ENCODE measurements at regions not wholly inside any gene's neighbourhood (a gene's known extent, or its start where the extent isn't known, plus 50 kb on each side); places are given as distances from the start of the nearest gene placed in this dataset.
A peak's percentile ranks its signal among the peaks of the same experiment; 100 is the strongest.

DNA sequence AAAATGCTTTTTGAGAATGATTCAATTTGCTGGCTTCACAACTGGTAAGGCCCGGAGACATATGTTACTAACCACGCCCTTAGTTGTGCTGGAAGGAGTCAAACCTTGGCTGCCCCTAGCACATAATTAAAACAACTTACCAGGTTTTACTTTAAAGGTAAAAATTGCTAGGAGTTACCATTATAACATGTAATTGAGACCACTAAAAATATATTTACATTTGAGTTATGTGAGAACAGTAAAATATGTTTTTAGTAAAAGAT is 435.6 kb upstream of the CDH9 start:
- no peak overlapping the region for H2BK5ac ChIP-seq (ENCODE audit: insufficient read length, low read length)
- TF ChIP-seq, protein P1, sequence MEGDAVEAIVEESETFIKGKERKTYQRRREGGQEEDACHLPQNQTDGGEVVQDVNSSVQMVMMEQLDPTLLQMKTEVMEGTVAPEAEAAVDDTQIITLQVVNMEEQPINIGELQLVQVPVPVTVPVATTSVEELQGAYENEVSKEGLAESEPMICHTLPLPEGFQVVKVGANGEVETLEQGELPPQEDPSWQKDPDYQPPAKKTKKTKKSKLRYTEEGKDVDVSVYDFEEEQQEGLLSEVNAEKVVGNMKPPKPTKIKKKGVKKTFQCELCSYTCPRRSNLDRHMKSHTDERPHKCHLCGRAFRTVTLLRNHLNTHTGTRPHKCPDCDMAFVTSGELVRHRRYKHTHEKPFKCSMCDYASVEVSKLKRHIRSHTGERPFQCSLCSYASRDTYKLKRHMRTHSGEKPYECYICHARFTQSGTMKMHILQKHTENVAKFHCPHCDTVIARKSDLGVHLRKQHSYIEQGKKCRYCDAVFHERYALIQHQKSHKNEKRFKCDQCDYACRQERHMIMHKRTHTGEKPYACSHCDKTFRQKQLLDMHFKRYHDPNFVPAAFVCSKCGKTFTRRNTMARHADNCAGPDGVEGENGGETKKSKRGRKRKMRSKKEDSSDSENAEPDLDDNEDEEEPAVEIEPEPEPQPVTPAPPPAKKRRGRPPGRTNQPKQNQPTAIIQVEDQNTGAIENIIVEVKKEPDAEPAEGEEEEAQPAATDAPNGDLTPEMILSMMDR (conservative IDR thresholded peaks at IDR 0.05) = no peak
- no peak overlapping the region for H2BK15ac ChIP-seq (ENCODE audit: low read depth, low read length)
- Mint-ChIP-seq H3K27me3 (ENCODE audit: low read depth) (no peaks in the 10 kb centered on the region; the same call in 1 of the 2 replicates), H3K27ac (no peak overlapping the region), H3K4me3 (peak overlapping the region in 1 of 2 experiments; percentile 96; a peak in 2 of 5 replicates), H3K9me3 (peaks cover 36 to 43% of the 10 kb centered on the region in 2 experiments), H3K36me3 (ENCODE audit: insufficient read depth in 1 of 3, low read depth in 3 of 3) (peaks cover 29 to 61% (median 49%) of the 10 kb centered on the region in 3 experiments), H3K4me1 (peaks cover 8 to 21% of the 10 kb centered on the region in 2 experiments)
- H3K79me2 ChIP-seq (ENCODE audit: insufficient read depth, low read length) = peaks cover 15% of the 10 kb centered on the region; the same call in 1 of the 2 replicates
- H3K9me3 ChIP-seq (ENCODE audit: control insufficient read depth, low read depth, low read length) = peaks cover 30% of the 10 kb centered on the region
- H2BK12ac ChIP-seq (ENCODE audit: insufficient read length, low read depth, low read length) = no peak overlapping the region
- no peaks in the 10 kb centered on the region for H3K27me3 ChIP-seq (ENCODE audit: insufficient read depth, low read length)
- H4K91ac ChIP-seq (ENCODE audit: insufficient read length, low read depth, low read length) = no peak overlapping the region
- no peak overlapping the region for H3K56ac ChIP-seq (ENCODE audit: insufficient read length, low read depth, low read length)
- no peaks in the 10 kb centered on the region for H3K23me2 ChIP-seq (ENCODE audit: insufficient read length, low read depth, low read length, poor library complexity, severe bottlenecking)
- no peak overlapping the region for H4K8ac ChIP-seq (replicated peaks; ENCODE audit: insufficient read length, low read depth, low read length)
- peak overlapping the region; percentile 51 for H3K9ac ChIP-seq (ENCODE audit: extremely low read depth, insufficient read length, low read length)
- no peak overlapping the region for H2AK5ac ChIP-seq (ENCODE audit: insufficient read length, low read length)
- no peak overlapping the region for H4K5ac ChIP-seq (ENCODE audit: insufficient read length, low read depth, low read length)
- peak overlapping the region; percentile 56 for H3K4me2 ChIP-seq (ENCODE audit: insufficient read depth, insufficient read length, low read length)
- no peaks in the 10 kb centered on the region for H3K4me1 ChIP-seq (ENCODE audit: insufficient read depth, low read length)
- H3K27ac ChIP-seq (ENCODE audit: insufficient read length, low read depth, low read length) = no peak overlapping the region
- H2BK120ac ChIP-seq (ENCODE audit: low read depth, low read length, poor library complexity, severe bottlenecking) = no peak overlapping the region
- H3K18ac ChIP-seq (ENCODE audit: insufficient read length, low read depth, low read length) = no peak overlapping the region
- H3K4ac ChIP-seq (ENCODE audit: low read depth, low read length) = no peak overlapping the region
- H3K14ac ChIP-seq (ENCODE audit: insufficient read depth, low read length) = no peak overlapping the region
- no peak for DNase-seq
- no peaks in the 10 kb centered on the region for H3K79me1 ChIP-seq (ENCODE audit: insufficient read depth, low read depth, low read length, poor library complexity, severe bottlenecking)
- no CpG with 5 or more reads among the region's 2 CpGs for WGBS (ENCODE audit: extremely low coverage, insufficient read length, low lambda C conversion rate)
- no peak overlapping the region for H3T11ph ChIP-seq (ENCODE audit: low read length)
- H3K23ac ChIP-seq (ENCODE audit: insufficient read length, low read depth, low read length) = no peak overlapping the region
- H4K20me1 ChIP-seq (ENCODE audit: control insufficient read depth, insufficient read depth, insufficient read length) = no peaks in the 10 kb centered on the region
- no peak overlapping the region for H2AFZ ChIP-seq (ENCODE audit: low read length)
- H2BK20ac ChIP-seq (ENCODE audit: low read depth, low read length, poor library complexity, severe bottlenecking) = no peak overlapping the region

Data from H9 (cell line).